HG03139 (cell line): ENCODE measurements at regions not wholly inside any gene's neighbourhood (a gene's known extent, or its start where the extent isn't known, plus 50 kb on each side); places are given as distances from the start of the nearest gene placed in this dataset.

Experiments
- ATAC-seq: cut with Tn5 transposase; IDR thresholded peaks from one replicate; pipeline ENCODE4 v1.9.1; 2021; ENCODE audit not compliant: unreplicated experiment

- no peak for ATAC-seq
Observed at GRCh38 chr18:78540636-78541529, 438.7 kb upstream of the SALL3 start.

GRCh38 chr18:78542204-78542603, 437.4 kb upstream of the SALL3 start:
- no peak for ATAC-seq

GRCh38 chr18:78543201-78543725, 436.4 kb upstream of the SALL3 start:
- ATAC-seq, result no peak

GRCh38 chr18:78546281-78546680, 433.3 kb upstream of the SALL3 start:
- no peak for ATAC-seq

- ATAC-seq, result no peak
Observed at GRCh38 chr18:78547817-78548216, 431.8 kb upstream of the SALL3 start.

- no peak for ATAC-seq
Observed at GRCh38 chr18:78548261-78549058, 431.2 kb upstream of the SALL3 start.

- no peak for ATAC-seq
Observed at GRCh38 chr18:78549971-78550370, 429.6 kb upstream of the SALL3 start.

- ATAC-seq, result no peak
Observed at GRCh38 chr18:78554944-78555608, 424.5 kb upstream of the SALL3 start.

- ATAC-seq, result no peak
Observed at GRCh38 chr18:78557371-78557770, 422.2 kb upstream of the SALL3 start.

GRCh38 chr18:78558101-78558810, 421.4 kb upstream of the SALL3 start:
- no peak for ATAC-seq

GRCh38 chr18:78558948-78559347, 420.7 kb upstream of the SALL3 start:
- no peak for ATAC-seq

- ATAC-seq, result no peak
Observed at GRCh38 chr18:78559584-78559983, 420.0 kb upstream of the SALL3 start.

- no peak for ATAC-seq
Observed at GRCh38 chr18:78561757-78562510, 417.7 kb upstream of the SALL3 start.

GRCh38 chr18:78562531-78562961, 417.1 kb upstream of the SALL3 start:
- no peak for ATAC-seq

- ATAC-seq, result no peak
Observed at GRCh38 chr18:78563110-78563509, 416.5 kb upstream of the SALL3 start.

GRCh38 chr18:78564030-78564429, 415.6 kb upstream of the SALL3 start:
- no peak for ATAC-seq

- ATAC-seq, result no peak
Observed at GRCh38 chr18:78564518-78564917, 415.1 kb upstream of the SALL3 start.

GRCh38 chr18:78565240-78565639, 414.4 kb upstream of the SALL3 start:
- ATAC-seq, result no peak

GRCh38 chr18:78566065-78566464, 413.6 kb upstream of the SALL3 start:
- no peak for ATAC-seq

- no peak for ATAC-seq
Observed at GRCh38 chr18:78566720-78567119, 412.9 kb upstream of the SALL3 start.
